Hepatocyte (in vitro differentiated cells): ENCODE measurements at regions not wholly inside any gene's neighbourhood (a gene's known extent, or its start where the extent isn't known, plus 50 kb on each side); places are given as distances from the start of the nearest gene placed in this dataset.

ENCODE experiments used
- CTCF ChIP-seq: fragments of 200-600 bp; sonication (generic); IDR thresholded peaks from 2 replicates; pipeline ENCODE4 v1.5.1; 2016; ENCODE audit warnings: antibody characterized with exemption, mild to moderate bottlenecking; ENCODE audit not compliant: poor library complexity
- EZH2 ChIP-seq: fragments of 200-600 bp; sonication (generic); IDR thresholded peaks from 2 replicates; pipeline ENCODE4 v1.6.1; 2016; ENCODE audit warnings: antibody characterized with exemption, mild to moderate bottlenecking, borderline replicate concordance

- no peak for TF ChIP-seq EZH2
- TF ChIP-seq CTCF: no peak
These were observed 671.5 kb upstream of the GRM7 start for GRCh38 chr3:6189384-6189783.
